H1 (cell line): ENCODE measurements at regions not wholly inside any gene's neighbourhood (a gene's known extent, or its start where the extent isn't known, plus 50 kb on each side); places are given as distances from the start of the nearest gene placed in this dataset.

Experiments
- ASH2L ChIP-seq: fragments of 200-600, 300-600 bp; sonication (generic); IDR thresholded peaks from one replicate; pipeline ENCODE4 v1.7.1; 2017; ENCODE audit warnings: low read length
- CHD1 ChIP-seq: IDR thresholded peaks from 2 replicates; pipeline ENCODE4 v1.6.1; 2012; ENCODE audit warnings: low read depth, low read length, improper control_type of control experiment
- CHD7 ChIP-seq: fragments of 300-600 bp; sonication (generic); IDR thresholded peaks from 2 replicates; pipeline ENCODE4 v1.7.1; 2012; ENCODE audit warnings: low read length, moderate library complexity, mild to moderate bottlenecking, inconsistent platforms; ENCODE audit not compliant: insufficient replicate concordance
- CREB1 ChIP-seq: IDR thresholded peaks from 2 replicates; pipeline ENCODE4 v1.6.1; 2012; ENCODE audit warnings: inconsistent platforms
- FOSL1 ChIP-seq: IDR thresholded peaks from 2 replicates; pipeline ENCODE4 v1.6.1; 2011; ENCODE audit warnings: mild to moderate bottlenecking, low read depth, low read length, moderate library complexity; ENCODE audit not compliant: insufficient read depth
- HDAC6 ChIP-seq: IDR thresholded peaks from one replicate; pipeline ENCODE4 v1.7.1; 2012; ENCODE audit warnings: low read depth, mild to moderate bottlenecking, inconsistent platforms, low read length, moderate library complexity
- MAFK ChIP-seq: IDR thresholded peaks from 2 replicates; pipeline ENCODE4 v1.6.1; 2012; ENCODE audit warnings: low read depth, mild to moderate bottlenecking, improper control_type of control experiment, low read length
- NANOG ChIP-seq: IDR thresholded peaks from 2 replicates; pipeline ENCODE4 v1.6.1; 2011; ENCODE audit warnings: low read length, low read depth, mild to moderate bottlenecking, inconsistent platforms; ENCODE audit not compliant: insufficient read depth, poor library complexity, severe bottlenecking
- RBBP5 ChIP-seq: IDR thresholded peaks from 2 replicates; pipeline ENCODE4 v1.7.1; 2012; ENCODE audit warnings: low read depth, mild to moderate bottlenecking, inconsistent platforms, low read length, moderate library complexity, borderline replicate concordance

- TF ChIP-seq CHD7, result no peak
- TF ChIP-seq CHD1, result no peak
- no peak for TF ChIP-seq ASH2L
- no peak for TF ChIP-seq FOSL1
- no peak for TF ChIP-seq RBBP5
- TF ChIP-seq CREB1, result no peak
- TF ChIP-seq MAFK, result no peak
- no peak for TF ChIP-seq HDAC6
- no peak for TF ChIP-seq NANOG
Measured at GRCh38 chr5:165569551-165569950, 2064.1 kb downstream of the MAT2B start (continued).
